Cardiac muscle cell (in vitro differentiated cells and primary cell): ENCODE measurements at regions not wholly inside any gene's neighbourhood (a gene's known extent, or its start where the extent isn't known, plus 50 kb on each side); places are given as distances from the start of the nearest gene placed in this dataset.

Source experiments
- DNase-seq, 2 donors: peaks; one replicate each; pipeline versions ENCODE4 v3.0.0 to v3.0.0-alpha.2; 2010 to 2017; ENCODE audit warnings: low read depth in 1 of 2, low spot score in 1 of 2
- H3K27ac ChIP-seq: fragments of 200-600 bp; sonication (generic); 2 replicates; pipeline ENCODE4 v1.5.1; 2016
- H3K27me3 ChIP-seq: fragments of 200-600 bp; sonication (generic); 2 replicates; pipeline ENCODE4 v1.6.0; 2016; ENCODE audit warnings: control low read depth
- H3K36me3 ChIP-seq: fragments of 200-600 bp; sonication (generic); 2 replicates; pipeline ENCODE4 v1.5.1; 2016; ENCODE audit warnings: control low read depth
- H3K4me1 ChIP-seq: fragments of 200-600 bp; sonication (generic); 2 replicates; pipeline ENCODE4 v1.8.1; 2017; ENCODE audit warnings: low read depth, mild to moderate bottlenecking, mixed run types
- H3K4me3 ChIP-seq: fragments of 200-600 bp; sonication (generic); 2 replicates; pipeline ENCODE4 v1.5.1; 2016; ENCODE audit warnings: mild to moderate bottlenecking
- H3K9me3 ChIP-seq: fragments of 200-600 bp; sonication (generic); 2 replicates; pipeline ENCODE4 v1.5.1; 2017; ENCODE audit warnings: low read depth, mild to moderate bottlenecking, control low read depth
- TF ChIP-seq, protein P1 (sequence below): IDR thresholded peaks from 2 replicates; pipeline ENCODE4 v1.5.1; 2012; ENCODE audit warnings: low read depth, mild to moderate bottlenecking, low read length

DNA sequence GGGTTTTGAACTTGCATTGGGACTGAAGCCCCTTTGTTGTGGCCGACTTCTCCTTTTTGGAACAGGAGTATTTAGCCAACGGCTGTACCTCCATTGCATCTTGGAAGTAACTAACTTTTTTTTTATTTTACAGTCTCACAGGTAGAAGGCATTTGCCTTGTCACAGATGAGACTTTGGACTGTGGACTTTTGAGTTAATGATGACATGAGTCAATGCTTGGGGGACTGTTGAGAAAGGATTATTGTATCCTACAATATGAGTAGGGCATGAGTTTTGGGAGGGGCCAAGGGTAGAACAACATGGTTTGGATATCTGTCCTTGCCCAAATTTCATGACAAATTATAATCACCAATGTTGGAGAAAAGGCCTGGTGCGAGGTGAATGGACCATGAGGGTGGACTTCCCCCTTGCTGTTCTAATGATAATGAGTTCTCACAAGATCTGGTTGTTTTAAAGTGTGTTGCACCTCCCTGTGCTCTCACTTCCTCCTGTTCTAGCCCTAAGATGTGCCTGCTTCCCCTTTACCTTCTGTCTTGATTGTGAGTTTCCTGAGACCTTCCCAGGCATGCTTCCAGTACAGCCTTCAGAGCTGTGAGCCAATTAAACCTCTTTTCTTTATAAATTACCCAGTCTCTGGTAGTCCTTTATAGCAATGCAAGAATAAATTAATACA lies 1269.4 kb upstream of the CHAC2 start:
- H3K4me1 ChIP-seq, result peaks cover 12% of the 10 kb centered on the region
- H3K9me3 ChIP-seq, result no peaks in the 10 kb centered on the region
- no peak overlapping the region for H3K27ac ChIP-seq
- TF ChIP-seq, protein P1, sequence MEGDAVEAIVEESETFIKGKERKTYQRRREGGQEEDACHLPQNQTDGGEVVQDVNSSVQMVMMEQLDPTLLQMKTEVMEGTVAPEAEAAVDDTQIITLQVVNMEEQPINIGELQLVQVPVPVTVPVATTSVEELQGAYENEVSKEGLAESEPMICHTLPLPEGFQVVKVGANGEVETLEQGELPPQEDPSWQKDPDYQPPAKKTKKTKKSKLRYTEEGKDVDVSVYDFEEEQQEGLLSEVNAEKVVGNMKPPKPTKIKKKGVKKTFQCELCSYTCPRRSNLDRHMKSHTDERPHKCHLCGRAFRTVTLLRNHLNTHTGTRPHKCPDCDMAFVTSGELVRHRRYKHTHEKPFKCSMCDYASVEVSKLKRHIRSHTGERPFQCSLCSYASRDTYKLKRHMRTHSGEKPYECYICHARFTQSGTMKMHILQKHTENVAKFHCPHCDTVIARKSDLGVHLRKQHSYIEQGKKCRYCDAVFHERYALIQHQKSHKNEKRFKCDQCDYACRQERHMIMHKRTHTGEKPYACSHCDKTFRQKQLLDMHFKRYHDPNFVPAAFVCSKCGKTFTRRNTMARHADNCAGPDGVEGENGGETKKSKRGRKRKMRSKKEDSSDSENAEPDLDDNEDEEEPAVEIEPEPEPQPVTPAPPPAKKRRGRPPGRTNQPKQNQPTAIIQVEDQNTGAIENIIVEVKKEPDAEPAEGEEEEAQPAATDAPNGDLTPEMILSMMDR, result no peak
- H3K36me3 ChIP-seq, result no peaks in the 10 kb centered on the region
- H3K27me3 ChIP-seq, result no peaks in the 10 kb centered on the region
- H3K4me3 ChIP-seq, result no peak overlapping the region
- no peak for DNase-seq

DNA sequence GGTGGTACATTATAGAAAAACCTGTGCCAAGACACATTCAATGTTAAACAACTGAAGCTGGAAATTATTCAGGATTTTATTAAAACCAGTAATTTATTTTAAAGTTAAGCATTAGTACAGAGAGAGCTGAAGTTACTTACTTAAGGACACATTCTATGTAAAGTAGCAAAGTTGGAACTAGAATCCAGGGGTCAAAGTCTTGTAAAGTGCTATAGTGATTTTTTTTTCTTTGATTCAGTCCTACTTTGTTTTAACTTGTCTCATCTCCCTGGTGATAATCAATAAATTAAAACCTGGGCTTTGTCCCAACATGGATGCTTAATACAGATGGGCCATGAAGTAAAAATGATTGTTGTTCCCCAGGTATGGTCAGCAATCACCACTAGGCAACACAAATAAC lies 1271.8 kb upstream of the CHAC2 start:
- TF ChIP-seq, protein P1, result no peak
- H3K4me1 ChIP-seq, result peaks cover 8% of the 10 kb centered on the region
- H3K9me3 ChIP-seq, result no peaks in the 10 kb centered on the region
- no peak for DNase-seq
- H3K27ac ChIP-seq, result no peak overlapping the region
- no peaks in the 10 kb centered on the region for H3K27me3 ChIP-seq
- no peak overlapping the region for H3K4me3 ChIP-seq
- no peaks in the 10 kb centered on the region for H3K36me3 ChIP-seq

DNA sequence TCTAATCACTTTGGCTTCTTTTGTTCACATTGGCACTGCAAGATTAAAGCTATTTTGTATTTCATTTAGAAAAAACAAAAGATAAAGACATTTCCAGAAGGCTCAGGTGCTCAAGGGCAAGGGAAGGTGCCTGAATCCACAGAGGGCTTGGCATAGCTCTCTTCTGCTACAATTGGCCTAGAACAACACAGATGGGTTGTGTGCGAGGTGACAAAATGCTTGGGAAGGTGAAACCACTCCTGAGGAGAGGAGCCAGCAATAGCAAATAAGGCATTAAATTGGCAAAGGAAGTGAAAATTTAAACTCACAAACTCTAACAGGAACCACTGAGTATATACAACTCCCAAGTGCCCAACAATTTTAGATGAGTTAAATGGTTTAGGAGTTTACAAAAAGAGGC lies 1290.4 kb upstream of the CHAC2 start:
- TF ChIP-seq, protein P1, result no peak
- no peak for DNase-seq
- Histone ChIP-seq H3K27me3 (no peaks in the 10 kb centered on the region), H3K9me3 (no peaks in the 10 kb centered on the region), H3K27ac (no peak overlapping the region), H3K36me3 (no peaks in the 10 kb centered on the region), H3K4me1 (peaks cover 10% of the 10 kb centered on the region), H3K4me3 (no peak overlapping the region)

DNA sequence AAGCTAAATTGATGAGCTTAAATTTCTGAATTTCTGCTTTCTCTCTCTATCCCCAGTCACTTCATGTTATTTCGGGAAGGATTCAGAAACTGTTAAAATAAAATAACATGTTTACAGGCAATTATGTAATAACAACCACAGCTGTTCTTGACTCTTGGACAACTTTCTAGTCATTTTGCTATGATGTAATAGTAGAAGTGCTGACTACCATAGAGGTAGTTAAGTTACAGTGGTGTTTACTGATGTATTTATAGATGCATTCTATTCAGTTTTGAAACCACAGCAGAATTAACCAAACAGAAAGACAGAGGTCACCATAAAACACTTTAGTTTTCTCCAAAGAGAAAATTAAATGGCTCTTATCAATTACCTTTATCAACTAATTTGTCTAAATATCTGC lies 1292.0 kb upstream of the CHAC2 start:
- TF ChIP-seq, protein P1, result no peak
- H3K36me3 ChIP-seq, result no peaks in the 10 kb centered on the region
- no peak overlapping the region for H3K27ac ChIP-seq
- no peak overlapping the region for H3K4me3 ChIP-seq
- H3K4me1 ChIP-seq, result peaks cover 10% of the 10 kb centered on the region
- no peak for DNase-seq
- H3K27me3 ChIP-seq, result no peaks in the 10 kb centered on the region
- H3K9me3 ChIP-seq, result no peaks in the 10 kb centered on the region

DNA sequence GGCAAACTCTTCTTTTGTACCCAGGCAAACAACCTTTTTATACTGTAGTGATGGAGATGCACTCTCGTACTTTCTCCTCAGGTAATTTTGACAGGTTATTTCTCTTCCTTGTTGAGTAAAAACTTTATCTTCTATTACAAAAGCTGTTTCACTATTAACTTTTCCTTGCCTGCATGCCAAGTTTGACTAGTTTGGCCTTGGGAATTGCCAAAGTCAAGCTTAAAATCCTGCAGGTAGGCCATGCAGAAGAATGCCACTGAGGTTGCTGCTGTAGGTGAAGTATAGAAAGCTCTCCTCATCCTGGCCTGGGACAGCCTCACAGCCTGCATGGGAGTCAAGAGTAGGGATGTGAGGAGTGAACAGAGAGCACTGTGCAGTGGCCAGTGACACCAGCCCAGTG lies 1293.5 kb upstream of the CHAC2 start:
- H3K27ac ChIP-seq, result no peak overlapping the region

More for the DNA sequence above, 1293.5 kb upstream of the CHAC2 start:
- no peak for DNase-seq
- no peaks in the 10 kb centered on the region for H3K9me3 ChIP-seq
- no peaks in the 10 kb centered on the region for H3K27me3 ChIP-seq
- H3K4me3 ChIP-seq, result no peak overlapping the region
- H3K36me3 ChIP-seq, result no peaks in the 10 kb centered on the region
- TF ChIP-seq, protein P1, result no peak
- H3K4me1 ChIP-seq, result peaks cover 10% of the 10 kb centered on the region
